HG03066 (cell line): ENCODE measurements at regions not wholly inside any gene's neighbourhood (a gene's known extent, or its start where the extent isn't known, plus 50 kb on each side); places are given as distances from the start of the nearest gene placed in this dataset.

ENCODE experiments used
- ATAC-seq: cut with Tn5 transposase; IDR thresholded peaks from one replicate; pipeline ENCODE4 v1.9.1; 2021; ENCODE audit warnings: low read depth; ENCODE audit not compliant: unreplicated experiment

- ATAC-seq = no peak
Measured at GRCh38 chr17:70621566-70621965, 452.2 kb downstream of the KCNJ2 start.

- no peak for ATAC-seq
Measured at GRCh38 chr17:70622368-70623260, 453.3 kb downstream of the KCNJ2 start.

- no peak for ATAC-seq
Measured at GRCh38 chr17:70624211-70624610, 454.9 kb downstream of the KCNJ2 start.

- no peak for ATAC-seq
Measured at GRCh38 chr17:70629902-70630301, 460.6 kb downstream of the KCNJ2 start.

GRCh38 chr17:70636517-70637133, 467.3 kb downstream of the KCNJ2 start:
- no peak for ATAC-seq

GRCh38 chr17:70642059-70642458, 472.7 kb downstream of the KCNJ2 start:
- no peak for ATAC-seq

- no peak for ATAC-seq
Measured at GRCh38 chr17:70644096-70644495, 474.8 kb downstream of the KCNJ2 start.

- no peak for ATAC-seq
Measured at GRCh38 chr17:70646673-70647072, 477.3 kb downstream of the KCNJ2 start.

- ATAC-seq = no peak
Measured at GRCh38 chr17:70648166-70648565, 478.8 kb downstream of the KCNJ2 start.

- no peak for ATAC-seq
Measured at GRCh38 chr17:70653850-70654249, 484.5 kb downstream of the KCNJ2 start.

GRCh38 chr17:70654706-70655105, 485.4 kb downstream of the KCNJ2 start:
- ATAC-seq = no peak

- ATAC-seq = no peak
Measured at GRCh38 chr17:70655176-70655958, 486.0 kb downstream of the KCNJ2 start.

GRCh38 chr17:70658317-70658716, 489.0 kb downstream of the KCNJ2 start:
- no peak for ATAC-seq

- ATAC-seq = no peak
Measured at GRCh38 chr17:70658840-70659239, 489.5 kb downstream of the KCNJ2 start.

GRCh38 chr17:70661342-70662222, 492.2 kb downstream of the KCNJ2 start:
- no peak for ATAC-seq

- no peak for ATAC-seq
Measured at GRCh38 chr17:70668276-70668937, 499.1 kb downstream of the KCNJ2 start.

- no peak for ATAC-seq
Measured at GRCh38 chr17:70668938-70669778, 499.8 kb downstream of the KCNJ2 start.

GRCh38 chr17:70674061-70674460, 504.7 kb downstream of the KCNJ2 start:
- no peak for ATAC-seq

- no peak for ATAC-seq
Measured at GRCh38 chr17:70675070-70675590, 505.8 kb downstream of the KCNJ2 start.
